Hepatocyte (in vitro differentiated cells): ENCODE measurements at regions not wholly inside any gene's neighbourhood (a gene's known extent, or its start where the extent isn't known, plus 50 kb on each side); places are given as distances from the start of the nearest gene placed in this dataset.
"Not testable (repeated sequence)": the region's sequence is repeated elsewhere in the genome, so short reads cannot be mapped to it uniquely, and the experiment has no call there.

ENCODE experiments used
- DNase-seq: peaks from one replicate; pipeline ENCODE4 v3.0.0-alpha.2; 2016; ENCODE audit warnings: low spot score
- H2AFZ ChIP-seq: fragments of 200-600 bp; sonication (generic); 2 replicates; pipeline ENCODE4 v1.6.0; 2016; ENCODE audit warnings: antibody characterized with exemption, mild to moderate bottlenecking
- H3K27ac ChIP-seq: fragments of 200-600 bp; sonication (generic); 2 replicates; pipeline ENCODE4 v1.5.1; 2016; ENCODE audit warnings: mild to moderate bottlenecking
- H3K27me3 ChIP-seq: fragments of 200-600 bp; sonication (generic); 2 replicates; pipeline ENCODE4 v1.6.1; 2016
- H3K36me3 ChIP-seq: fragments of 200-600 bp; sonication (generic); replicated peaks from 2 replicates; pipeline ENCODE4 v1.5.1; 2016; ENCODE audit warnings: low read depth; ENCODE audit not compliant: insufficient read depth
- H3K4me1 ChIP-seq: fragments of 200-600 bp; sonication (generic); 2 replicates; pipeline ENCODE4 v1.5.1; 2016; ENCODE audit warnings: mild to moderate bottlenecking, moderate library complexity; ENCODE audit not compliant: insufficient read depth
- H3K4me2 ChIP-seq: fragments of 200-600 bp; sonication (generic); 2 replicates; pipeline ENCODE4 v1.6.0; 2016
- H3K4me3 ChIP-seq: fragments of 200-600 bp; sonication (generic); 2 replicates; pipeline ENCODE4 v1.5.1; 2016; ENCODE audit warnings: mild to moderate bottlenecking
- H3K79me2 ChIP-seq: fragments of 200-600 bp; sonication (generic); 2 replicates; pipeline ENCODE4 v1.6.0; 2017; ENCODE audit warnings: mild to moderate bottlenecking
- H3K9me2 ChIP-seq: fragments of 200-600 bp; sonication (generic); replicated peaks from 2 replicates; pipeline ENCODE4 v1.6.0; 2017; ENCODE audit warnings: mild to moderate bottlenecking; ENCODE audit not compliant: insufficient read depth
- H3K9me3 ChIP-seq: fragments of 200-600 bp; sonication (generic); 2 replicates; pipeline ENCODE4 v1.5.1; 2016; ENCODE audit warnings: low read depth, mild to moderate bottlenecking
- H4K20me1 ChIP-seq: fragments of 200-600 bp; sonication (generic); 2 replicates; pipeline ENCODE4 v1.6.0; 2016; ENCODE audit warnings: mild to moderate bottlenecking; ENCODE audit not compliant: insufficient read depth, poor library complexity, severe bottlenecking
- EZH2 ChIP-seq: fragments of 200-600 bp; sonication (generic); IDR thresholded peaks from 2 replicates; pipeline ENCODE4 v1.6.1; 2016; ENCODE audit warnings: antibody characterized with exemption, mild to moderate bottlenecking, borderline replicate concordance
- EZH2phosphoT487 ChIP-seq: fragments of 200-600 bp; sonication (generic); IDR thresholded peaks from one replicate; pipeline ENCODE4 v1.6.1; 2018; ENCODE audit warnings: antibody characterized with exemption, mild to moderate bottlenecking, low read depth, moderate library complexity; ENCODE audit not compliant: unreplicated experiment, severe bottlenecking
- WGBS: methylation state at CpG from one replicate; pipeline ENCODE4 v1.1.6; 2016; ENCODE audit warnings: low lambda C conversion rate; ENCODE audit errors: missing lambda C conversion rate; 5-methylcytosine and 5-hydroxymethylcytosine counted together
- TF ChIP-seq, protein P1 (sequence below): fragments of 200-600 bp; sonication (generic); IDR thresholded peaks from 2 replicates; pipeline ENCODE4 v1.5.1; 2016; ENCODE audit warnings: antibody characterized with exemption, mild to moderate bottlenecking; ENCODE audit not compliant: poor library complexity

DNA sequence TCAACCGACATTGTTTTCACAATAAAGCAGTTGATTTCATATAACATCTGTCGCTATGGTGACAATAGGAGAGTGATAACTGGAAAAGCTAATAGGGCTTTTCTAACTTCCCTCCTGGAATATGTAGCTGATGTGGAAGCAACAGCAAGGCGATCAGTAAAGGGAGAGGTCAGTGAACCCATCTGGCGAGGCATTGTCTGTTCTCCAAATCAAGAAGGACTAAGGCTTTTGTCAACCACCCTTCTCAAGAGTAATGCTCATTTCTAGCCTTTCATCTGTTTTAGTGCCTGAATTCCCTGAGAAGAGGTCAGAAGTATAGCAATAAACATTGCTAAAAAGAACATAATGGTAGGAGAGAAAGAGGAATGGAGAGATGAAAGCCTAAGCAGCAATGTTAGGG lies 201.3 kb downstream of the AKAP7 start:
- no peak for DNase-seq
- no peaks in the 10 kb centered on the region for H3K36me3 ChIP-seq
- no peak overlapping the region for H2AFZ ChIP-seq
- H4K20me1 ChIP-seq, result no peaks in the 10 kb centered on the region
- peaks cover 7% of the 10 kb centered on the region for H3K4me1 ChIP-seq
- WGBS, result 90% methylated on average over 4 of the region's 4 CpGs
- no peak for TF ChIP-seq EZH2phosphoT487
- TF ChIP-seq, protein P1, sequence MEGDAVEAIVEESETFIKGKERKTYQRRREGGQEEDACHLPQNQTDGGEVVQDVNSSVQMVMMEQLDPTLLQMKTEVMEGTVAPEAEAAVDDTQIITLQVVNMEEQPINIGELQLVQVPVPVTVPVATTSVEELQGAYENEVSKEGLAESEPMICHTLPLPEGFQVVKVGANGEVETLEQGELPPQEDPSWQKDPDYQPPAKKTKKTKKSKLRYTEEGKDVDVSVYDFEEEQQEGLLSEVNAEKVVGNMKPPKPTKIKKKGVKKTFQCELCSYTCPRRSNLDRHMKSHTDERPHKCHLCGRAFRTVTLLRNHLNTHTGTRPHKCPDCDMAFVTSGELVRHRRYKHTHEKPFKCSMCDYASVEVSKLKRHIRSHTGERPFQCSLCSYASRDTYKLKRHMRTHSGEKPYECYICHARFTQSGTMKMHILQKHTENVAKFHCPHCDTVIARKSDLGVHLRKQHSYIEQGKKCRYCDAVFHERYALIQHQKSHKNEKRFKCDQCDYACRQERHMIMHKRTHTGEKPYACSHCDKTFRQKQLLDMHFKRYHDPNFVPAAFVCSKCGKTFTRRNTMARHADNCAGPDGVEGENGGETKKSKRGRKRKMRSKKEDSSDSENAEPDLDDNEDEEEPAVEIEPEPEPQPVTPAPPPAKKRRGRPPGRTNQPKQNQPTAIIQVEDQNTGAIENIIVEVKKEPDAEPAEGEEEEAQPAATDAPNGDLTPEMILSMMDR, result no peak
- no peak for TF ChIP-seq EZH2
- H3K27ac ChIP-seq, result no peak overlapping the region
- no peak overlapping the region for H3K4me2 ChIP-seq
- no peaks in the 10 kb centered on the region for H3K9me3 ChIP-seq
- H3K4me3 ChIP-seq, result no peak overlapping the region
- no peaks in the 10 kb centered on the region for H3K79me2 ChIP-seq
- H3K9me2 ChIP-seq, result no peaks in the 10 kb centered on the region
- no peaks in the 10 kb centered on the region for H3K27me3 ChIP-seq

DNA sequence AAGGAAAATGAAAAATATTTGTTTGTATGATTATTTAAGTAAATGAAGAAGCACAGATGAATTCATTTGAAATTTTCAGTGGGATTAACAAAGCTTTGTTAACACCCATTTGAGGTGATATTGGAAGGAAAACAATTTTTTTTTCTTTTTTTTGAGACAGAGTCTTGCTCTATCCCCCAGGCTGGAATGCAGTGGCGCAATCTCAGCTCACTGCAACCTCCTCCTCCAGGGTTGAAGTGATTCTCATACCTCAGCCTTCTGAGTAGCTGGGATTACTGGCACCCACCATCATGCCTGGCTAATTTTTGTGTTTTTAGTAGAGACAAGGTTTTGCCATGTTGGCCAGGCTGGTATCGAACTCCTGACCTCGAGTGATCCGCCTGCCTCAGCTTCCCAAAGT lies 211.6 kb downstream of the AKAP7 start:
- not testable (repeated sequence) for H3K79me2 ChIP-seq, H3K9me3 ChIP-seq, DNase-seq, H2AFZ ChIP-seq, H4K20me1 ChIP-seq, H3K4me2 ChIP-seq, H3K9me2 ChIP-seq, H3K27ac ChIP-seq, H3K27me3 ChIP-seq, H3K4me3 ChIP-seq, H3K36me3 ChIP-seq
- 97% methylated on average over 4 of the region's 4 CpGs for WGBS
- peaks cover 19% of the 10 kb centered on the region for H3K4me1 ChIP-seq

DNA sequence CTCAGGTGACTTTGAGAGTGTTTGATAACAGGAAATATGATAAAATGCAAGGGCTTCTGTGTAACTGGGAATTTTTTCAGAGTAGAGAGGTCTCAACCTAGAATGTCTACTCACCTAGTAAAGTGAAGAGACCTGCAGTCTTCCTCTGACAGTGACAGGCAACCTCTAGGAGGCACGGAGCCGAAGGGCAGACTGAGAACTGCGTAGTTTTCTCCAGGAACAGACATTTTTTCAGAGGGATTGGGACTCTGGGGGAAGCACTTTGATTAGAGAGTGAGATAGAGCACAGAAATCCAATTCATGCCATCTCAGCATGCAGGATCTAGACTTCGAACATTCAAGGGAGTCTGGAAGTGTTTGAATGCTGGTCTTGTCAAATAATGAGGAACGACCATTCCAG lies 213.3 kb downstream of the AKAP7 start:
- no peak for TF ChIP-seq EZH2phosphoT487
- TF ChIP-seq, protein P1, result no peak
- TF ChIP-seq EZH2, result no peak
- H3K9me3 ChIP-seq, result no peaks in the 10 kb centered on the region

DNA sequence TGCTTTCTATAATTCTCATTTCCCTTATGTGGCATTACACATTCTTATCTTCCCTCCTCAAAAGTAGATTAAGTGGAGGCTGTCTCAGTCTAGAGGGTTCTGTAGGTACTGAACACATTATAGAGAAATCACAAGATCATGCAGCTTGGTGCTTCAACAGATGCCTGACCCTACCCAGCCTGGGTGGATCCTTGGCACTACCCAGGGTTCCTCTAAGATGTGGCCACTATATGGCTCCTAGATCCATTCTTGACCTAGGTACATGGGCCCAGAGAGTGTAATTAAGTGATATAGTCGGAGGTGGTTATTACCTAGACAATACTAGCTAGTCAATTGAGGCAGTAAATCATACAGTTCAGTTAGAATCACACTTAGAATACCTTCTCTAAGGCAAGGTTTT lies 213.9 kb downstream of the AKAP7 start:
- TF ChIP-seq EZH2 (no peak), EZH2phosphoT487 (no peak)
- TF ChIP-seq, protein P1, result no peak
- 76% methylated on average over 1 of the region's 1 CpG for WGBS
- H3K9me2 ChIP-seq, result no peaks in the 10 kb centered on the region

More for the DNA sequence above, 213.3 kb downstream of the AKAP7 start:
- DNase-seq, result no peak
- Histone ChIP-seq H3K9me2 (no peaks in the 10 kb centered on the region), H3K27ac (no peak overlapping the region), H3K36me3 (no peaks in the 10 kb centered on the region), H3K79me2 (no peaks in the 10 kb centered on the region), H3K4me1 (peaks cover 18% of the 10 kb centered on the region), H3K4me3 (no peak overlapping the region), H4K20me1 (no peaks in the 10 kb centered on the region), H3K27me3 (no peaks in the 10 kb centered on the region), H3K4me2 (no peak overlapping the region), H2AFZ (no peak overlapping the region)
- 53% methylated on average over 5 of the region's 5 CpGs for WGBS

More for the DNA sequence above, 213.9 kb downstream of the AKAP7 start:
- Histone ChIP-seq H3K4me1 (peaks cover 18% of the 10 kb centered on the region), H3K36me3 (no peaks in the 10 kb centered on the region), H3K4me2 (no peak overlapping the region), H3K27ac (no peak overlapping the region), H4K20me1 (no peaks in the 10 kb centered on the region), H2AFZ (no peak overlapping the region), H3K27me3 (no peaks in the 10 kb centered on the region), H3K9me3 (no peaks in the 10 kb centered on the region), H3K4me3 (no peak overlapping the region), H3K79me2 (no peaks in the 10 kb centered on the region)
- DNase-seq, result no peak
